DND-41 (cell line): ENCODE measurements at regions not wholly inside any gene's neighbourhood (a gene's known extent, or its start where the extent isn't known, plus 50 kb on each side); places are given as distances from the start of the nearest gene placed in this dataset.
"Not testable (repeated sequence)": the region's sequence is repeated elsewhere in the genome, so short reads cannot be mapped to it uniquely, and the experiment has no call there.

ENCODE experiments used
- EZH2 ChIP-seq: IDR thresholded peaks from 3 replicates; pipeline ENCODE4 v1.6.1; 2012; ENCODE audit warnings: borderline replicate concordance, low read depth, mild to moderate bottlenecking, moderate library complexity, low read length, inconsistent platforms; ENCODE audit not compliant: severe bottlenecking
- TF ChIP-seq, protein P1 (sequence below): IDR thresholded peaks from 2 replicates; pipeline ENCODE4 v1.5.1; 2012; ENCODE audit warnings: borderline replicate concordance, low read length, moderate library complexity, mild to moderate bottlenecking; ENCODE audit not compliant: poor library complexity, severe bottlenecking; ENCODE audit errors: extremely low read depth

DNA sequence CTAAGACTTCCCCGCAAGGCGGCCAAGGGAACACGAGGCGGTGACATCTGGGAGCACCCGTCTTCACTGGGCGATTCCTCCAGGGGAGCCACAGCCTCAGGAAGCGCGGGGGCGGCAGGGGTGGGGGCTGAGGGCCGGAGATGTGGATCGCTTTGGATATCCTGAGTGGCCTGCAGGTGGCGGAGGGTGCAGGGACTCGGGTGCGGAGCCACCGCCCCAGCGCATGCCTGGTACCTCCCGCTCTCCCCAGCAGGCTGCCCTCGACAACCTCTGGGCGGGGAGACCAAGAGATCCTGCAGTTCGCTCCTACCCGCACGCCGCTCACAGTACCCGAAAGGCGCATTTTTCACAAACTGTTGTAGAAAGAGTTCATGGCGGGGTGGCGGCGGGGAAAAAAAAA, 201.4 kb upstream of the PRKX start:
- TF ChIP-seq, protein P1, sequence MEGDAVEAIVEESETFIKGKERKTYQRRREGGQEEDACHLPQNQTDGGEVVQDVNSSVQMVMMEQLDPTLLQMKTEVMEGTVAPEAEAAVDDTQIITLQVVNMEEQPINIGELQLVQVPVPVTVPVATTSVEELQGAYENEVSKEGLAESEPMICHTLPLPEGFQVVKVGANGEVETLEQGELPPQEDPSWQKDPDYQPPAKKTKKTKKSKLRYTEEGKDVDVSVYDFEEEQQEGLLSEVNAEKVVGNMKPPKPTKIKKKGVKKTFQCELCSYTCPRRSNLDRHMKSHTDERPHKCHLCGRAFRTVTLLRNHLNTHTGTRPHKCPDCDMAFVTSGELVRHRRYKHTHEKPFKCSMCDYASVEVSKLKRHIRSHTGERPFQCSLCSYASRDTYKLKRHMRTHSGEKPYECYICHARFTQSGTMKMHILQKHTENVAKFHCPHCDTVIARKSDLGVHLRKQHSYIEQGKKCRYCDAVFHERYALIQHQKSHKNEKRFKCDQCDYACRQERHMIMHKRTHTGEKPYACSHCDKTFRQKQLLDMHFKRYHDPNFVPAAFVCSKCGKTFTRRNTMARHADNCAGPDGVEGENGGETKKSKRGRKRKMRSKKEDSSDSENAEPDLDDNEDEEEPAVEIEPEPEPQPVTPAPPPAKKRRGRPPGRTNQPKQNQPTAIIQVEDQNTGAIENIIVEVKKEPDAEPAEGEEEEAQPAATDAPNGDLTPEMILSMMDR, result not testable (repeated sequence)
- TF ChIP-seq EZH2, result not testable (repeated sequence)
